ENCODE measurements at regions not wholly inside any gene's neighbourhood (a gene's known extent, or its start where the extent isn't known, plus 50 kb on each side); places are given as distances from the start of the nearest gene placed in this dataset.

- H3K4me3 ChIP-seq: no peak overlapping the region
- H3K9me3 ChIP-seq: no peaks in the 10 kb centered on the region
- TF ChIP-seq, protein P1, sequence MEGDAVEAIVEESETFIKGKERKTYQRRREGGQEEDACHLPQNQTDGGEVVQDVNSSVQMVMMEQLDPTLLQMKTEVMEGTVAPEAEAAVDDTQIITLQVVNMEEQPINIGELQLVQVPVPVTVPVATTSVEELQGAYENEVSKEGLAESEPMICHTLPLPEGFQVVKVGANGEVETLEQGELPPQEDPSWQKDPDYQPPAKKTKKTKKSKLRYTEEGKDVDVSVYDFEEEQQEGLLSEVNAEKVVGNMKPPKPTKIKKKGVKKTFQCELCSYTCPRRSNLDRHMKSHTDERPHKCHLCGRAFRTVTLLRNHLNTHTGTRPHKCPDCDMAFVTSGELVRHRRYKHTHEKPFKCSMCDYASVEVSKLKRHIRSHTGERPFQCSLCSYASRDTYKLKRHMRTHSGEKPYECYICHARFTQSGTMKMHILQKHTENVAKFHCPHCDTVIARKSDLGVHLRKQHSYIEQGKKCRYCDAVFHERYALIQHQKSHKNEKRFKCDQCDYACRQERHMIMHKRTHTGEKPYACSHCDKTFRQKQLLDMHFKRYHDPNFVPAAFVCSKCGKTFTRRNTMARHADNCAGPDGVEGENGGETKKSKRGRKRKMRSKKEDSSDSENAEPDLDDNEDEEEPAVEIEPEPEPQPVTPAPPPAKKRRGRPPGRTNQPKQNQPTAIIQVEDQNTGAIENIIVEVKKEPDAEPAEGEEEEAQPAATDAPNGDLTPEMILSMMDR (IDR thresholded peaks at IDR 0.05): no peak
- no peak for DNase-seq (ENCODE audit: low spot score in 2 of 2)
- H3K4me1 ChIP-seq: no peaks in the 10 kb centered on the region
- H3K27ac ChIP-seq: no peak overlapping the region
- no peaks in the 10 kb centered on the region for H3K36me3 ChIP-seq
- H3K27me3 ChIP-seq: no peaks in the 10 kb centered on the region
- intact Hi-C loops (cut with DNase I): no loop called here
Measured at GRCh38 chr1:173409613-173410012, 67.5 kb upstream of the PRDX6 start.

GRCh38 chr1:173410133-173410793 lies 66.9 kb upstream of the PRDX6 start:
- TF ChIP-seq, protein P1 (IDR thresholded peaks at IDR 0.05): no peak
- Histone ChIP-seq H3K27me3 (no peaks in the 10 kb centered on the region), H3K9me3 (no peaks in the 10 kb centered on the region), H3K4me1 (no peaks in the 10 kb centered on the region), H3K27ac (no peak overlapping the region), H3K4me3 (no peak overlapping the region), H3K36me3 (no peaks in the 10 kb centered on the region)
- intact Hi-C loops (cut with DNase I): no loop called here
- no peak for DNase-seq (ENCODE audit: low spot score in 2 of 2)

DNA sequence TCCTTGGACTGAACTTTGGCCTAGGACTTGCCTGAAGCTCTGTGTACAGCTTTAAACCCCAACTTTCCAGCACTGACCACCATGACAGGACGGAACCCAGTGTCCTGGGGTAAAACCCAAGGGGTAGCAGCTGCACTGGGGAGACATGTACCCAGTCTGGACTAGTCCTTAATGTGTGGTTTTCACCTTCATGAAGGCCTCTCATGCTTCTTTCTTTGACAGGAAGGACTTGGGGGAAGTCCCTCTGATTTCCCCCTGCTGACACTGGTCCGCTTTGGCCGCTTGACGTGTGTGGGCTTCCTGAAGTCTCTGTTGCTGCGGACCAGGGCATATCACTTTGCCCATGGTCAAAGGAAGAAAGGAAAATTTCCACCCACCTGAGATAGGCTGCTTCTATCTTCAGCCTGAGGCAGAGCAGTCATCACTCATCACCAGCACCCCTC lies 66.3 kb upstream of the PRDX6 start:
- H3K4me3 ChIP-seq: no peak overlapping the region
- H3K4me1 ChIP-seq: no peaks in the 10 kb centered on the region
- intact Hi-C loops (cut with DNase I): no loop called here
- H3K36me3 ChIP-seq: no peaks in the 10 kb centered on the region
- H3K27me3 ChIP-seq: no peaks in the 10 kb centered on the region
- TF ChIP-seq, protein P1 (IDR thresholded peaks at IDR 0.05): no peak
- no peak for DNase-seq (ENCODE audit: low spot score in 2 of 2)
- no peak overlapping the region for H3K27ac ChIP-seq
- H3K9me3 ChIP-seq: no peaks in the 10 kb centered on the region

DNA sequence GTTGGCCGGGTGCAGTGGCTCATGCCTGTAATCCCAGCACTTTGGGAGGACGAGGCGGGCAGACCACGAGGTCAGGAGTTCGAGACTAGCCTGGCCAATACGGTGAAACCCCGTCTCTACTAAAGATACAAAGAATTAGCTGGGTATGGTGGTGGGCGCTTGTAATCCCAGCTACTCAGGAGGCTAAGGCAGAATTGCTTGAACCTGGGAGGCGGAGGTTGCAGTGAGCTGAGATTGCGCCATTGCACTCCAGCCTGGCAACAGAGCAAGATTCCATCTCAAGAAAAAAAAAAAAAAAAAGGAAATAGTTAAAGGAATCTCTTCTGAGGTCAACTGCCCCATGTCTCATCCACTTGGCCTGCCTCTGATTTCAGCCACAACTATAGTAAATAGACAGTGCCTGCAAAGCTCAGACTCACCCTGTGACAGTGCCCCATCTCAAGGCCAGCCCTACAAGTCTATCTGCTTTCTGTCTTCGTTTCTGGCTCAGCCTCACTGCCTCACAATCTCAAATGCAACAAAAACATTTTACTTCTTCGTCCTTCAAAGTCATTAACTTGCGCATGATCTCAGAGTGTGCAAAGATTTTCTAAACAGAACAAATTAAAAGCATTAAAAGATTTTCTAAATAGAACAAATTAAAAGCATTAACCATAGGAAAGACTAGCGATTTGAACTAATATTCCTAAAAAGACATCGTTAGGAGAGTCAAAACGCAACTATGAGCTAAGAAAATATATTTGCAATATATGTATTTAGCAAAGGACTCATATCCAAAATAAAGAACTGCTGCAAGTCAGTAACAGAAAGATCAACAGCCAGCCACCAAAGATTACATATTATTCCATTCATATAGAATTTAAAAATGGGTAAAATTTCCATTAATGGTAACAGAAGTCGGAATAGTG lies 65.0 kb upstream of the PRDX6 start:
- Histone ChIP-seq H3K9me3 (no peaks in the 10 kb centered on the region), H3K27me3 (no peaks in the 10 kb centered on the region), H3K4me3 (no peak overlapping the region), H3K27ac (no peak overlapping the region), H3K36me3 (no peaks in the 10 kb centered on the region), H3K4me1 (no peaks in the 10 kb centered on the region)
- intact Hi-C loops (cut with DNase I): no loop called here
- no peak for DNase-seq (ENCODE audit: low spot score in 2 of 2)
- TF ChIP-seq, protein P1 (IDR thresholded peaks at IDR 0.05): no peak

- TF ChIP-seq, protein P1 (IDR thresholded peaks at IDR 0.05): no peak
- H3K9me3 ChIP-seq: no peaks in the 10 kb centered on the region
- H3K4me3 ChIP-seq: no peak overlapping the region
- H3K27me3 ChIP-seq: no peaks in the 10 kb centered on the region
- no peak overlapping the region for H3K27ac ChIP-seq
- intact Hi-C loops (cut with DNase I): no loop called here
- peaks cover 0 to 3% of the 10 kb centered on the region in 2 donors for H3K36me3 ChIP-seq
- DNase-seq (ENCODE audit: low spot score in 2 of 2): no peak
- no peaks in the 10 kb centered on the region for H3K4me1 ChIP-seq
Measured at GRCh38 chr1:173413271-173413707, 63.8 kb upstream of the PRDX6 start.
